ENCODE measurements at regions not wholly inside any gene's neighbourhood (a gene's known extent, or its start where the extent isn't known, plus 50 kb on each side); places are given as distances from the start of the nearest gene placed in this dataset.

- no peak for DNase-seq (ENCODE audit: low spot score)
Measured at GRCh38 chr6:14187406-14187805, 69.8 kb downstream of the CD83 start.

GRCh38 chr6:14189074-14189473 is 71.5 kb downstream of the CD83 start:
- no peak for DNase-seq (ENCODE audit: low spot score)

- DNase-seq (ENCODE audit: low spot score) = no peak
Measured at GRCh38 chr6:14190191-14190928, 72.8 kb downstream of the CD83 start.

- DNase-seq (ENCODE audit: low spot score) = no peak
Measured at GRCh38 chr6:14190929-14191224, 73.3 kb downstream of the CD83 start.

DNA sequence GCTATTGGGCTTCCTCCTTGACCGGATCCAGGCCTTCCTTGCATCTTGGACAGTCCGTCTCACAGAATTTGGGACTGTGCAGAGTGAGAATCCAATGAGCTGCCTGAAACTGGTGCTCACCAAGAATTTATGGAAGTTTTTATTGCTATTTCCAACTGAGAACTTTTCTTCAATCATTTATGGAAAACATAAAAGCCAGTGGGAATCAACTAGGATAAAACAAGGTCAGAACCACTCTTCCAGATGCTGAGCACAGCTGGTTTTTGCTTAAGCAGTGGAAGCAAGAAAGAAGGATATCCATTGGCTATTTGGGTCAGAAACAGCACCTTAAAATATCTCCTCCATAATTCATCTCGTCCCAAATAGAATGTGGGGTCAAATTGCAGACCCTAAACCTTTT is 74.2 kb downstream of the CD83 start:
- no peak for DNase-seq (ENCODE audit: low spot score)

- no peak for DNase-seq (ENCODE audit: low spot score)
Measured at GRCh38 chr6:14192216-14192788, 74.7 kb downstream of the CD83 start.

DNA sequence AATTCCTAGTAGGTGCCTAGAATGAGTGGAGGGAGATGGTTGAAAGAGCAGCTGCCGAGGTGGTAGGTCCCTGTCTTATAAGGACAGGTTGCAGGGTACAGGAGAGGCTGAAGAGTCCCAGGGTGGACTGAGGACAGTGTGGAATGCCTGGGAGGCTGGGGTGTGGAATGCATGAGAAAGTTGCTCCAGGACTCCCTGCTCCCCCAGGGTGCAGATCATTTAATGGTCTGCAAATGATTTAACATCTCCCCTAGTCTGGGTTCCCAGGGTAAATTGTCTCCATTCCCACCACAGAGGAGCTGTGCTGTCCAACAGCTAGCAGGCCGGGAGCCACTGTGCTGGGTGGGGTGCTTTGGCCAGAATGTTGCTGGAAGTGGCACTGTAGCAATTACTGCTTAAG is 76.0 kb downstream of the CD83 start:
- DNase-seq (ENCODE audit: low spot score) = no peak

DNA sequence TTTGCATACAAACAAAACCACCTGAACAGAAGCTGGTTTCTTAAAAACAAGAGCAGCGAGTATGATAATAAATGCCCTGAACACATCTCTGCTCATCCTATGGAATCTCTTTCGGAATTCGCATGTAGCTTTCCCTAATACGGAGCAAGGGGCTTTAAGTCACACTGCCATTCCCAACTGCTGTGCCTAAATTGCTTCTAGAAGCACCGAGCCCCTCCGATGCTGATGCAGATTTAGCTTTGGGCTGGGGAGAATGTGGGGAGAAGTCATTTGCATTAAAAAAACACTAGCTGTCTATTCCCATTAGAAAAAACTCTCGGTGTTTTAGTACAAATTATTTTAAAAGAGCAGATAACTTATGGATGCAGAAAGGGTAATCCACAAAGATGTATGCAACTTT is 76.9 kb downstream of the CD83 start:
- DNase-seq (ENCODE audit: low spot score) = no peak

DNA sequence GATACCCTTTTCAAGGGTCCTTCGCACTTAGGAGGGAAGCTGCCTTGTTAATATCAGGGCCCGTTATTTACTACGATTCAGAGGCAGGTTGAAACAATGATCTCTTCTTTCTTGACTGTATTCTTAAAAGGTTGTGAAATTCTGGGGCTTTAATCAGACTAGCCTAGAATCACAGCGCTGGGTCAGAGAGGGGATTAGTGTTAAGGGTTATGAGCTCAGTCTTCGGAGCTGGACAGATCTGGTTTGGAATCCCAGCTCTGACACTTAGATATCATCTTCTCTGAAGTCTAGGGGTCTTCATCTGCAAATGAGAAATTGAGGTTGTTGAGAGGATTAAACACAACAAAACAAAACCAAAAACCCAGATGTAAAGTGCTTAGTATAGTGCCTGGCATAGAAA is 77.4 kb downstream of the CD83 start:
- DNase-seq (ENCODE audit: low spot score) = no peak

- DNase-seq (ENCODE audit: low spot score) = no peak
Measured at GRCh38 chr6:14196026-14196425, 78.5 kb downstream of the CD83 start.

- no peak for DNase-seq (ENCODE audit: low spot score)
Measured at GRCh38 chr6:14197118-14197517, 79.5 kb downstream of the CD83 start.

- DNase-seq (ENCODE audit: low spot score) = no peak
Measured at GRCh38 chr6:14200047-14200446, 82.5 kb downstream of the CD83 start.

- no peak for DNase-seq (ENCODE audit: low spot score)
Measured at GRCh38 chr6:14202947-14203346, 85.4 kb downstream of the CD83 start.

DNA sequence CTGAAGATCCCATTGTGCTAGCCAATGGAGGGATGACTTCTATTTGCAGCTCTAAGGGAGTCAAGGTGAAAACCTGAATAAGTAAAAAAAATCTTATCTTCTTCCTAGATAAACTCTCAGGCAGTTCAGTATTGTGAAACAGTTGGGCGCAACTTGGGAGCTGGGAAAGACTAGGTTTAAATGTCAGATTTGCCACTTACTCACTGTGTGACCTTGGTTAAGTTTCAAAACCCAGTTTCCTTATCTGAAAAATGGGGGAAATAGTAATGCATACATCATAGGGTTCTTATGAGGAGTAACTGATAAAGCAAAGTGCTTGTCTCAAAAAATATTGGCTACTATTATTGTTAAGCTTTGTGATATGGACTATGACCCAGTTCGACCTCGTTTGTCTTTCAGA is 88.8 kb downstream of the CD83 start:
- DNase-seq (ENCODE audit: low spot score) = no peak

GRCh38 chr6:14207448-14207847 is 89.9 kb downstream of the CD83 start:
- no peak for DNase-seq (ENCODE audit: low spot score)

- no peak for DNase-seq (ENCODE audit: low spot score)
Measured at GRCh38 chr6:14209000-14209399, 91.4 kb downstream of the CD83 start.

DNA sequence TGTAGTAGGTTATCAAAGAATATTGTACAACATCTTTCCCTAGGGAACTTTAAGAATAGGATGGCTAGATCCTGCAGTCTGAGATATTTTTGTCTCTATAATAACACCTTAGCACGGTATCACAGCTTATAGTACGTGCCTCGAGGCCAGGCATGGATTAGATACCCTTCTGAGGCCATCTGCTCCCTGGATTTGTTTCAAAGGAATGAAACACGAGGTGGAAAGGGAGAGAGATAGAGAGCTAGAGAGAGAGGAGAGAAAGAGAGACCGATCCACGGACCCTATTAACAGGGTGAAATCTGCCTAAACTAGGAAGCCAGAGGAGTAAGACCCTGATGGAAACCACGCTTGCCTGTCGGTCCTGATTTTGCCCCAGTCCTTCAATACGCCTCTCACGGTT is 92.5 kb downstream of the CD83 start:
- no peak for DNase-seq (ENCODE audit: low spot score)

GRCh38 chr6:14210663-14211561 is 93.3 kb downstream of the CD83 start:
- DNase-seq (ENCODE audit: low spot score) = peak; percentile 96

DNA sequence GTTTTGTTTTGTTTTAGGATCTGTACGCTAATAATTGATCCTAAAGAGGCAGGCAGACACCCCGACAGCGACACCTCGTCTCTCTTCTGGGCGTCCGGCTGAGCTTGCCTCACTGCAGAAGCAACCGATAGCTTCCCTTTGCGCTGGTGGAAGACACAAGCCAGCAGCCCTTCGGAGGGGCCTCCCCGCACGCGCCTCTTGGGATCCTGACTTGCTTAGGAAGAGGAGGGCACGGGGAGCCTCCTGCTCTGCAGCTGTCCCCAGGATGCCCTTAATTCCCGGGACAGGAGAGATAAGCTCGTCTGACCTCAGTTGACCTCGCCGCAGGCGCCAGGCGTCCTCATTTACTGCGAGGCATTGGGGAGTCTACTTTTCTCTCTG is 94.0 kb downstream of the CD83 start:
- peak; percentile 13 for DNase-seq (ENCODE audit: low spot score)

- DNase-seq (ENCODE audit: low spot score) = no peak
Measured at GRCh38 chr6:14212020-14212419, 94.4 kb downstream of the CD83 start.

GRCh38 chr6:14212632-14213031 is 95.1 kb downstream of the CD83 start:
- DNase-seq (ENCODE audit: low spot score) = no peak

- DNase-seq (ENCODE audit: low spot score) = no peak
Measured at GRCh38 chr6:14216946-14217684, 99.5 kb downstream of the CD83 start.
